ENCODE measurements at regions not wholly inside any gene's neighbourhood (a gene's known extent, or its start where the extent isn't known, plus 50 kb on each side); places are given as distances from the start of the nearest gene placed in this dataset.

DNA sequence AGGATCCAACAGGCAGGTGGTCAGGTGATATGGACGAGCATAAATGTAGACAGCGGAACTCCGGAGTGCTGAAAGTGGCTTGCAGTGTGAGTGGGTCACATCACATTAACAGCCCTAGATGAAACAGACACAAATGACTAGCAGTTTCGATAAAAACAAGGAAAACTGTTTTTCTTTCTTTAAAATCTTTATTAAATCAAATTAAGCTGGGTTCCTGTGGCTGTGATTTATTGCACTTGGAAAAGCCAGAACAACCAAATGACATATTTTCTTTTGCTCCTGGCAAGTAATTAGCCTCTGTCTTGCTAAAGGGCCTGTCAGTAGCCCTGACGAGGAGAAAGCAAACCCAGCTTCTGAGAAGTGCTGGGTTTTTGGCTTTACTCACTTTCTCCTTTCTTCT is 152.9 kb upstream of the DDX18 start:
- TF ChIP-seq, protein P1, sequence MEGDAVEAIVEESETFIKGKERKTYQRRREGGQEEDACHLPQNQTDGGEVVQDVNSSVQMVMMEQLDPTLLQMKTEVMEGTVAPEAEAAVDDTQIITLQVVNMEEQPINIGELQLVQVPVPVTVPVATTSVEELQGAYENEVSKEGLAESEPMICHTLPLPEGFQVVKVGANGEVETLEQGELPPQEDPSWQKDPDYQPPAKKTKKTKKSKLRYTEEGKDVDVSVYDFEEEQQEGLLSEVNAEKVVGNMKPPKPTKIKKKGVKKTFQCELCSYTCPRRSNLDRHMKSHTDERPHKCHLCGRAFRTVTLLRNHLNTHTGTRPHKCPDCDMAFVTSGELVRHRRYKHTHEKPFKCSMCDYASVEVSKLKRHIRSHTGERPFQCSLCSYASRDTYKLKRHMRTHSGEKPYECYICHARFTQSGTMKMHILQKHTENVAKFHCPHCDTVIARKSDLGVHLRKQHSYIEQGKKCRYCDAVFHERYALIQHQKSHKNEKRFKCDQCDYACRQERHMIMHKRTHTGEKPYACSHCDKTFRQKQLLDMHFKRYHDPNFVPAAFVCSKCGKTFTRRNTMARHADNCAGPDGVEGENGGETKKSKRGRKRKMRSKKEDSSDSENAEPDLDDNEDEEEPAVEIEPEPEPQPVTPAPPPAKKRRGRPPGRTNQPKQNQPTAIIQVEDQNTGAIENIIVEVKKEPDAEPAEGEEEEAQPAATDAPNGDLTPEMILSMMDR (IDR thresholded peaks at IDR 0.05) = no peak
- TF ChIP-seq POLR2A (IDR thresholded peaks at IDR 0.05) = no peak
